ENCODE measurements at regions not wholly inside any gene's neighbourhood (a gene's known extent, or its start where the extent isn't known, plus 50 kb on each side); places are given as distances from the start of the nearest gene placed in this dataset.

GRCh38 chr10:4319870-4320367 lies 506.1 kb upstream of the AKR1E2 start:
- no peak for FAIRE-seq
- TF ChIP-seq POLR2AphosphoS5 (IDR thresholded peaks at IDR 0.05; ENCODE audit: low read depth, low read length) (no peak), TAF1 (IDR thresholded peaks at IDR 0.05; ENCODE audit: borderline replicate concordance, low read depth, low read length) (no peak), POLR2A (IDR thresholded peaks at IDR 0.05; ENCODE audit: low read depth, low read length) (no peak)
- DNase-seq (ENCODE audit: insufficient read length) = no peak

- DNase-seq (ENCODE audit: insufficient read length) = no peak
- TF ChIP-seq TAF1 (IDR thresholded peaks at IDR 0.05; ENCODE audit: borderline replicate concordance, low read depth, low read length) (no peak), POLR2A (IDR thresholded peaks at IDR 0.05; ENCODE audit: low read depth, low read length) (no peak), POLR2AphosphoS5 (IDR thresholded peaks at IDR 0.05; ENCODE audit: low read depth, low read length) (no peak)
- FAIRE-seq = no peak
These were observed 509.7 kb upstream of the AKR1E2 start for GRCh38 chr10:4316161-4316810.

- FAIRE-seq (no peak), DNase-seq (ENCODE audit: insufficient read length) (no peak)
- no peak for TF ChIP-seq TAF1 (IDR thresholded peaks at IDR 0.05; ENCODE audit: borderline replicate concordance, low read depth, low read length)
- no peak for TF ChIP-seq POLR2A (IDR thresholded peaks at IDR 0.05; ENCODE audit: low read depth, low read length)
- no peak for TF ChIP-seq POLR2AphosphoS5 (IDR thresholded peaks at IDR 0.05; ENCODE audit: low read depth, low read length)
These were observed 510.5 kb upstream of the AKR1E2 start for GRCh38 chr10:4315551-4315950.

GRCh38 chr10:4313051-4313450 lies 513.0 kb upstream of the AKR1E2 start:
- TF ChIP-seq TAF1 (IDR thresholded peaks at IDR 0.05; ENCODE audit: borderline replicate concordance, low read depth, low read length) (no peak), POLR2A (IDR thresholded peaks at IDR 0.05; ENCODE audit: low read depth, low read length) (no peak), POLR2AphosphoS5 (IDR thresholded peaks at IDR 0.05; ENCODE audit: low read depth, low read length) (no peak)
- FAIRE-seq (no peak), DNase-seq (ENCODE audit: insufficient read length) (no peak)

- DNase-seq (ENCODE audit: insufficient read length) (no peak), FAIRE-seq (no peak)
- TF ChIP-seq TAF1 (IDR thresholded peaks at IDR 0.05; ENCODE audit: borderline replicate concordance, low read depth, low read length) (no peak), POLR2AphosphoS5 (IDR thresholded peaks at IDR 0.05; ENCODE audit: low read depth, low read length) (no peak), POLR2A (IDR thresholded peaks at IDR 0.05; ENCODE audit: low read depth, low read length) (no peak)
These were observed 513.8 kb upstream of the AKR1E2 start for GRCh38 chr10:4312051-4312835.

GRCh38 chr10:4310172-4310571 lies 515.8 kb upstream of the AKR1E2 start:
- TF ChIP-seq POLR2AphosphoS5 (IDR thresholded peaks at IDR 0.05; ENCODE audit: low read depth, low read length) (no peak), TAF1 (IDR thresholded peaks at IDR 0.05; ENCODE audit: borderline replicate concordance, low read depth, low read length) (no peak), POLR2A (IDR thresholded peaks at IDR 0.05; ENCODE audit: low read depth, low read length) (no peak)
- FAIRE-seq (no peak), DNase-seq (ENCODE audit: insufficient read length) (no peak)

GRCh38 chr10:4307910-4308309 lies 518.1 kb upstream of the AKR1E2 start:
- TF ChIP-seq POLR2A (IDR thresholded peaks at IDR 0.05; ENCODE audit: low read depth, low read length) (no peak), POLR2AphosphoS5 (IDR thresholded peaks at IDR 0.05; ENCODE audit: low read depth, low read length) (no peak), TAF1 (IDR thresholded peaks at IDR 0.05; ENCODE audit: borderline replicate concordance, low read depth, low read length) (no peak)
- DNase-seq (ENCODE audit: insufficient read length) = no peak
- FAIRE-seq = no peak

- FAIRE-seq (no peak), DNase-seq (ENCODE audit: insufficient read length) (no peak)
- TF ChIP-seq TAF1 (IDR thresholded peaks at IDR 0.05; ENCODE audit: borderline replicate concordance, low read depth, low read length) (no peak), POLR2A (IDR thresholded peaks at IDR 0.05; ENCODE audit: low read depth, low read length) (no peak), POLR2AphosphoS5 (IDR thresholded peaks at IDR 0.05; ENCODE audit: low read depth, low read length) (no peak)
These were observed 519.1 kb upstream of the AKR1E2 start for GRCh38 chr10:4306871-4307270.

GRCh38 chr10:4303045-4303444 lies 518.0 kb upstream of the KLF6 start:
- DNase-seq (ENCODE audit: insufficient read length) (no peak), FAIRE-seq (no peak)
- TF ChIP-seq POLR2AphosphoS5 (IDR thresholded peaks at IDR 0.05; ENCODE audit: low read depth, low read length) (no peak), TAF1 (IDR thresholded peaks at IDR 0.05; ENCODE audit: borderline replicate concordance, low read depth, low read length) (no peak), POLR2A (IDR thresholded peaks at IDR 0.05; ENCODE audit: low read depth, low read length) (no peak)

GRCh38 chr10:4301291-4302045 lies 516.5 kb upstream of the KLF6 start:
- DNase-seq (ENCODE audit: insufficient read length) = no peak
- FAIRE-seq = no peak
- no peak for TF ChIP-seq TAF1 (IDR thresholded peaks at IDR 0.05; ENCODE audit: borderline replicate concordance, low read depth, low read length)

- DNase-seq (ENCODE audit: insufficient read length) = no peak
- no peak for FAIRE-seq
- no peak for TF ChIP-seq POLR2A (IDR thresholded peaks at IDR 0.05; ENCODE audit: low read depth, low read length)
- no peak for TF ChIP-seq TAF1 (IDR thresholded peaks at IDR 0.05; ENCODE audit: borderline replicate concordance, low read depth, low read length)
- TF ChIP-seq POLR2AphosphoS5 (IDR thresholded peaks at IDR 0.05; ENCODE audit: low read depth, low read length) = no peak
These were observed 511.2 kb upstream of the KLF6 start for GRCh38 chr10:4296161-4296560.

All from GM12892 (cell line).